ENCODE measurements at regions not wholly inside any gene's neighbourhood (a gene's known extent, or its start where the extent isn't known, plus 50 kb on each side); places are given as distances from the start of the nearest gene placed in this dataset.

GRCh38 chr7:140232957-140233917, 56.5 kb upstream of the KDM7A start:
- no peaks in the 10 kb centered on the region for H3K9me3 Mint-ChIP-seq (ENCODE audit: low read depth, unreplicated experiment)
- H3K27ac Mint-ChIP-seq (ENCODE audit: unreplicated experiment), result no peak overlapping the region
- DNase-seq, result no peak
- intact Hi-C loops (cut with micrococcal nuclease; ENCODE audit: unreplicated experiment), result loop anchor here (5.0 kb wide), 3 partner anchors 56 to 171 kb away; partner anchors contain the start of genes KDM7A and PARP12
- H3K36me3 Mint-ChIP-seq (ENCODE audit: insufficient read depth, unreplicated experiment), result peaks cover 25% of the 10 kb centered on the region
- CTCF ChIA-PET, result interaction anchor here (0.7 kb wide), 2 partner anchors 66 to 141 kb away, joined by 4 to 8 read pairs; no protein-coding TSS in a partner anchor
- no peak overlapping the region for H3K4me3 Mint-ChIP-seq (ENCODE audit: low read depth, unreplicated experiment)
- no peak for TF ChIP-seq CTCF (IDR thresholded peaks at IDR 0.05; ENCODE audit: unreplicated experiment)
- H3K4me1 Mint-ChIP-seq (ENCODE audit: low read depth, unreplicated experiment), result peaks cover 21% of the 10 kb centered on the region
- no TSS peak for BruUV-seq (replicated peaks)
- peaks cover 12% of the 10 kb centered on the region for H3K27me3 Mint-ChIP-seq (ENCODE audit: unreplicated experiment)

DNA sequence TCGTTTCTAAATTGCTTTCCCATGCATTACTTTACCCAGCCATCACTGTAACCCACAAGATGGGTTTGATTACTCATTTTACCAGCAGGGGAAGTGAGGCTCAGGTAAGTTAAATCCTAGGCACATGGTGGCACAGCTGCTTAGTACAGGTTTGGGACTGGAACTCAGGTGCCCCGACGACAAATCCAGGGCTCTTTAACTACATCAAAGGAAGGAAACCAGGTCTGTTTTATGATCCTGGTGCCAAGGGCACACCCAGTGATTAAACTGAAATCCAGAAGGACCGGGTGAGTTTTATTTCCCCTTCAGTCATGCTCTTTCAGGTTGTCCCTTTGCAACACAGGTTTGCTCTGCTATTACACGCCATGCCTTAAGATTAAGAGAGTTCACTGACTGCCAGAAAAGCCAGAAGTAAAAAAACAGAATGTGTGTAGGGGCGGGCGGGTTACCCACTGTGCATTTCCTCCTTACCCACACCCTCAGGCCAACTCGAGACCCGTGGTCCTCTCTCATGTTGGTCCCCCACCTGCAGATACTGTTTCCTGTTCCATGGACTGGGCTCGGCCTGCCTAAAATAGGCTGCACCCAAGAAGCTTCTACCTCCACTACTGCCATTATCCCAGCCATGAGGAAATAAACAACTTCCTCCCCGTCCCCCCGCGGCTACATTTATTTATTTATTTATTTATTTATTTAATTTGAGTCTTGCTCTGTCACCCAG, 55.1 kb upstream of the KDM7A start:
- H3K9me3 Mint-ChIP-seq (ENCODE audit: low read depth, unreplicated experiment), result no peaks in the 10 kb centered on the region
- peak overlapping the region; percentile 83 for H3K4me3 Mint-ChIP-seq (ENCODE audit: low read depth, unreplicated experiment)
- intact Hi-C loops (cut with micrococcal nuclease; ENCODE audit: unreplicated experiment), result loop anchor here (5.0 kb wide), 3 partner anchors 55 to 170 kb away; partner anchors contain the start of genes KDM7A and PARP12
- H3K4me1 Mint-ChIP-seq (ENCODE audit: low read depth, unreplicated experiment), result peaks cover 21% of the 10 kb centered on the region
- H3K27ac Mint-ChIP-seq (ENCODE audit: unreplicated experiment), result no peak overlapping the region
- TF ChIP-seq CTCF (IDR thresholded peaks at IDR 0.05; ENCODE audit: unreplicated experiment), result no peak
- CTCF ChIA-PET, result interaction anchor here (0.7 kb wide), 1 partner anchor 268 kb away, joined by 3 read pairs; no protein-coding TSS in a partner anchor
- no TSS peak for BruUV-seq (replicated peaks)
- DNase-seq, result no peak
- peaks cover 12% of the 10 kb centered on the region for H3K27me3 Mint-ChIP-seq (ENCODE audit: unreplicated experiment)
- peaks cover 25% of the 10 kb centered on the region for H3K36me3 Mint-ChIP-seq (ENCODE audit: insufficient read depth, unreplicated experiment)

DNA sequence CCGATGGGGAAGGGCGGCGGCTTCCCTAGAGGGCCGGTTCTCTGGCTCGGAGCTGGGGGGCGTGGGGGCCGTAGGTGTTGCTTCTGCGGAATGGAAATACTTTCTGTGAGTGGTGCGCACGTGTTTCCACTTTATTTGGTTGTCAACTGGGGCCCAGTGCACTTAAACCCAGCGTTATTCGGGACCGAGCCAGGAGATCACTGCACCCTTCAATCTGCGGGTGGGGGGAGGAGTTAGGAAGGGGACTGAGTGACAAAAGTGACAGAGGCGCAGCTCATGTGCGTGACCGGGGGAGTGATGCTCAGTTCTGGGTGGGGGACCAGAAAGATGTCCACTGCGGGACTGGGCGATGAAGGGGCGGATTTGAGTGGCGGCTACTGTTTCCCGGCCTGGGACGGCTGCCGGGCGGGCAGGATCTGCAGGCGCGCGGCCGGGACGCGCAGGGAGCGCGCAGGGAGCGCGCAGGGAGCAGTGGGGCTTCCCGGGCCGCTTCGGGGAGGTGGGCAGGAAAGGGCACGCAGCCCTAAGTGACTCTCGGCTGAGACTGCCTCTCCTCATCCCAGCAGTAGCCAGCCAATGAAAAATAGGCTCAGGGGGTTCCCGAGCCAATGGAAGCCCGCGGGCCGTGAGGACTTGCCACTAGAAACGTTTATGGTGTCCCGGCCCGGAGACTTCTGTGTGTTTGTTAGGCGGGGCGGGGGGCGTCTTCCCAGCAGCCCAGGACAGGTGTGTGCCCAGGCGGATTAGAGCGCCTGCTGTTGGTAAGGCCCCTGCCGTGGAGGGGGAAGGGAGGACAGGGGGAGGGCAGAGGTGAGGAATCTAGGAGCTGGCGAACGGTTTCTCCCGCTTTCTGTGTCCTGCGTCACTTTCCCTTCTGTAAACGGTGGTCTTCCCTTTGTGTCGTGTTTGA, 54.3 kb upstream of the KDM7A start:
- CTCF ChIA-PET, result interaction anchor here (0.7 kb wide), 1 partner anchor 267 kb away, joined by 3 read pairs; no protein-coding TSS in a partner anchor
- no peak for TF ChIP-seq CTCF (IDR thresholded peaks at IDR 0.05; ENCODE audit: unreplicated experiment)
- Mint-ChIP-seq H3K36me3 (ENCODE audit: insufficient read depth, unreplicated experiment) (peaks cover 25% of the 10 kb centered on the region), H3K9me3 (ENCODE audit: low read depth, unreplicated experiment) (no peaks in the 10 kb centered on the region), H3K4me1 (ENCODE audit: low read depth, unreplicated experiment) (peaks cover 21% of the 10 kb centered on the region), H3K27ac (ENCODE audit: unreplicated experiment) (peak overlapping the region; percentile 24), H3K27me3 (ENCODE audit: unreplicated experiment) (peaks cover 12% of the 10 kb centered on the region), H3K4me3 (ENCODE audit: low read depth, unreplicated experiment) (peak overlapping the region; percentile 83)
- peak; percentile 50 for DNase-seq
- BruUV-seq (replicated peaks), result no TSS peak
- intact Hi-C loops (cut with micrococcal nuclease; ENCODE audit: unreplicated experiment), result loop anchor here (5.0 kb wide), 3 partner anchors 54 to 169 kb away; partner anchors contain the start of genes KDM7A and PARP12

Measured in Calu3 (cell line).